ENCODE measurements at regions not wholly inside any gene's neighbourhood (a gene's known extent, or its start where the extent isn't known, plus 50 kb on each side); places are given as distances from the start of the nearest gene placed in this dataset.
"Not testable (repeated sequence)": the region's sequence is repeated elsewhere in the genome, so short reads cannot be mapped to it uniquely, and the experiment has no call there.

- DNase-seq = no peak
Observed at GRCh38 chr4:127344071-127344470, 288.7 kb upstream of the INTU start.

- DNase-seq = no peak
Observed at GRCh38 chr4:127347936-127348335, 284.8 kb upstream of the INTU start.

DNA sequence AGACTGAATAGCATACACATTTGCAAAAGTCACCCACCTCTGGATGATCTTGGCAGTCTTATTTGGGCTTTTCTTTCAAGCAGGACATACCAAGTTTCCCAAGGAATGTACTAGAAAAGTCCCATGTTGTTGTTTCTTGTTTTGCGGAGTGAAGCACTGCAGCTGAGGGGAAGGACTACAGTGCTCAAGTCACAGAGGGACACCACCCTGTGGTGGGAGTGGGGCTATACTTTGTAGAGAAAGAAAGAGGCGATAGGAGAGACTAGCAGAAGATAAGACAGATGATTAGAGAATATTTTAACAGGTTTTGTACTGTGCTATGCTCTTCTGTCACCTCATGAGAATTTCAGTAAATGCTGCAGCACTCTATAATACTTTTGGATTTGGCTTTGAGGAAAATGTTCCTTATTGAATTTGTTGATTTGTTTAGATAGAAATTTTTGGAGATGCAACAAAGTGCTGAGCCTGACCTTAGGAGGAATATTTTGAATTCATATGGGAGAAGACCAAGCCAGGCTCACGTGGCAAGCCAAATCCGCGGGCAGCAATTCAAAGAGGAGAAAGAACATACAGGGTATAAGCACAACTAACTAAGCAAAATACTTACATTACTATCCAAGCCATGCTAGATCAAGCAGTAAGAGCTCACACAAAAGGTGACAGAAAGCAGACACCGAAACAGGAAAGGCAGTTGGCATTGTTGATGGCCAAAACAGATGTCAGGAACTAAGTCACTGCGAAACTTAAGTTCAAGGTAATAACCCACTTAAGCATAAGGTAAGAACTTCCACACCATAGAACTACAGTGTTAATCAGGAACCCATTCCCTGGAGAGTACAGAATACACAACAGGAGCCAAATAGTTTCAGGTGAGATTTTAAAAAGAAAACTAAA is 280.3 kb upstream of the INTU start:
- DNase-seq = no peak

GRCh38 chr4:127355743-127356142 is 277.0 kb upstream of the INTU start:
- DNase-seq = no peak

DNA sequence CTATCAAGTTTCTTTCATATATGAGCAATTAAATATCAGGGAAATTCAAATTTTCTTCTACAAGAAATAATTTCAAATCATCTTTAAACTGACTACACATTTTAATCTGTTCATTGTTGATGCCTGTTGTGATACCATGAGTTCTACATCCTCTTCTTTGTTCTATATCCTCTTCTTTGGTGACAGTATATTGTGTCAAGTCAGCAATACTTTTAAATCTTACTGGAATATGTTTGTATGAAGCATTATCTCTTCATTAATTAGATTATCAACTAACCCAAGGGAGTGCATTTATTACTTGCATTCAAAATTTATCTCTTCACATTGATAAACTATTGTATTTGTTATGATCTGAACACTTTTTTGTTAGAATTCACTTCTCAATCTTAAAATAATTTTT is 275.0 kb upstream of the INTU start:
- no peak for DNase-seq

DNA sequence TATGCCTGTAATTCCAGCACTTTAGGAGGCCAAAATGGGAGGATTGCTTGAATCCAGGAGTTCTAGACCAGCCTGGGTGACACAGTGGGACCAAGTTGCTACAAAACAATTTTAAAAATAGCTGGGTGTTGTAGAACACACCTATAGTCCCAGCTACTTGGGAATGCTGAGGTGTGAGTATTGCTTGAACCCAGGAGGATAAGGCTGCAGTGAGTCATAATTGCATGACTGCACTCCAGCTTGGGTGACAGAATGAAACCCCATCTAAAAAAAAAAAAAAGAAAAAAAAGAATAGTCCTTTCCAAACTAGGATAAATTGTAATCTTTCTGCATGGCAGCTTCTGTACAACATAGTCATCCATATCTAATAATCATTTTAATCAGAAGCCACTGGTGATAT is 270.1 kb upstream of the INTU start:
- DNase-seq = no peak

DNA sequence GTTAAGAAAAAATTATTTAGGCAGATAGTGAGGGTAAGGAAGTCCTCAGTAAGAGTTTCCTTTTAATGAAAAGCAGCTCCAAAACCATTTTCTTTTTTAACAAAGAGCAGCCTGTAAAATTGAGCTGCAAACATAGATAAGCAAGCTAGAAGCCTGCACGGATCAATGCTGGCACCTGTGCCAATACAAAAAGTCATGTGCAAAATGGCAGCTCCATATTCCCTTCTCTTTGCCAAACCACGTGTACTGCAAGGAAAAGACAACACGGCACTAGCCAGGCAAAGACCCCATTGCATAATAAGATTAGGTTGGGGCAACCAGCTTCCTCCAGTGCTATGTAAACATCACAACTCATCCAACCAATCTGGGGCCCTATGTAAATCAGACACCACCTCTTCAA is 268.4 kb upstream of the INTU start:
- no peak for DNase-seq

DNA sequence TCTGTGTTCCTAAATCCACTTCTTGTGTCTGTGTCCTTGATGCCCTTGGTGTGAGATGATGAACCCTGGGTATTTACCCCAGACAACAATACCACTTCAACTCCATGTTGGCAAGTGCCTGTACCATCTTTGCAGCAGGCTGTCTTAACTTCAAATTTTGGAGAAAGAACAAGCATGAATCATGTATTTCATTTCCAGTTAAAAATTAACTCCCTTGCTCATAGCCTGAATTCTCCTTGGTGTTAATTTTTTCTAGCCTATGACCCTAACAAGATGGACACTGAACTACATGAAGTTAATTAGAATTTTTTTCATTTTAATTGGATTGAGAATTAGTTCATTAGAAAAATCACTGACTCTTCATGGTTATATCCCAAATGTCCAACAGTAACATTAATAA is 267.8 kb upstream of the INTU start:
- DNase-seq = no peak

DNA sequence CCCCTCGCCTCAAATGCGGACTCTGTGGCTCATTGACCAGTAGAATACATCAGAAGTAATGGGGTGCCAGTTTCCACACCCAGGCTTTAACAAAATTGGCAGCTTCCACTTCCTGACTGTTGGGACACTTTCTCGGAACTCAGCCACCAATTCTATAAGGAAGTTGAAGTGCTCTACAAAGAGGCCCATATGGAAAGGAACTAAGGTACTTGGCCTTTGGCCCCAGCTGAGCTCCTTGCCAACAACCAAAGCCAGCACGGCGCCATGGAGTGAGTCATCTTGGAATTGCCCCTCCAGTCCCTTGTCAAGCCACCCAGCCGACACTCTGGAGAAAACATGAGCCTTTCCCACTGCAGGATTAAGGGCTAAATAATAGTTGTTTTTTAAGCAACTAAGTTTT is 262.2 kb upstream of the INTU start:
- DNase-seq = no peak

GRCh38 chr4:127379499-127379898 is 253.3 kb upstream of the INTU start:
- DNase-seq = no peak

DNA sequence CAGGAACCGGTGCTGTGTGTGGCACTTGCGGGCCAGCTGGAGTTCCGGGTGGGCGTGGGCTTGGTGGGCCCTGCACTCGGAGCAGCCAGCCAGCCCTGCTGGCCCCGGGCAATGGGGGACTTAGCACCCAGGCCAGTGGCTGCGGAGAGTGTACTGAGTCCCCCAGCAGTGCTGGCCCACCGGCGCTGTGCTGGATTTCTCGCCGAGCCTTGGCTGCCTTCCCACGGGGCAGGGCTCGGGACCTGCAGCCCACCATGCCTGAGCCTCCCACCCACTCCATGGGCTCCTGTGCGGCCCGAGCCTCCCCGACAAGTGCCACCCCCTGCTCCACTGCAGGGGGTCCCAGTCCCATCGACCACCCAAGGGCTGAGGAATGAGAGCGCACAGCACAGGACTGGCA is 252.8 kb upstream of the INTU start:
- DNase-seq = not testable (repeated sequence)

- DNase-seq = no peak
Observed at GRCh38 chr4:127383666-127384065, 249.1 kb upstream of the INTU start.

DNA sequence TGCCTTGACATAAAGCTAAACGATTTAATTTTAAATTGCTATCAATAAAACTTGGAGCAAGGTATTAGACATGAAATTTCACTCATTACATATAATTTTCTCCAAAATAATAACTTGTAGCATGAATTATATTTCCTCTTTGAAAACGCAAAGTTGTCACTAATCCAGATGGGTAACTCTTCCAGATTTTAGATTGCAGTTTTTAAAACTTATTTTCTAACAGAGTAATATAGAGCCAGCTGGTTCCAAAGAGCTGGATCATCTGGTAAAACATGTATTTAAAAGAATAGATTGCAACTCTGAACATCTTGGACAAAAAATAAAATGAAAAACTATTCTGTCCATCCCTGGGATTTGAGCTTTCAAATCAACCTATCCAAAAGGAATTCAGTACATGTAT is 238.2 kb upstream of the INTU start:
- DNase-seq = no peak

DNA sequence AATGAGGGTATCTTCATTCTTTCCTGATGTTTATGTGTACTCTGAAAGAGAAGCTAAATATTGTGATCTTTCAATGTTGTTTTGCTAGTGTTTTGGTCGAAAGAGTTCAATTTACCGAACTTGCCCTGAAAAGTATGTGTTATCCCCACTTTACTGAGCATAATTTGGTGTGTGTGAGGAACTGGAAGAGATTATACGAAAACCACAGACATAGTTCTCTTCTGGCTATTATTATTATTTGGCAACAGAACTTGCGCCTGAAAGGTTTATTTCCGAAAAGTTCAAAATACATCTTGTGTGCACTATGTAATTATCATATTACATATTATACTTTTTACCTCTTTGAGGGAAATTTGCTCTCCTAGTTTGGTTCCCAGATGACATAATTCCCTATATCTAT is 232.5 kb upstream of the INTU start:
- DNase-seq = no peak

DNA sequence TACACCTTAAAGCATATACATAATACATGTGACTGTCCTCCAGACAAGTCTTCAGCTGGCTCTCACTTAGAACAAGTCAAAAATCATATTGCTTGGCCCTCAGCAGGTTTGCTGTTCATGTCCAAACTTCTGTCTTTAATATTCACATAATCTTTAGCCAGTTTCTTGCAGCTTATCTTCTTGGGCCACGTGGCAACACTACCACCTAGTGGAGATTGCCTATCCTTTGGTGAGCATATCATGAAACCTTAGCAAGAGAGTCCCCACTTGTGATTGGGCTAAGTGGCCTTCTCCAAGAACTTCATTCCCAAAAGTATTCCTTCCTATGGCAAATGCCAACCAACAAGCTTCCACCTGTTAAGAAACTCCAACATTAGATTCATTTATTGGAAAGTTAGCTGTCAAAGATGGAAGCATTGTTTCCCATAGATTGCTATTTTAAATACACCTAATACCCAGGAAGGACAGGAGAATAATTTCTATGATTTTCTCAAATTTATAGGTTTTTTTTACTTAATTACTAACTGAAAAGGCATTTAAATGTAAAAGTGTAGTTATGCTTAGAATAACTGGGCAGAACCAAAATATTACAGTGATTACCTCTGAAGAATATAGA is 231.9 kb upstream of the INTU start:
- no peak for DNase-seq

DNA sequence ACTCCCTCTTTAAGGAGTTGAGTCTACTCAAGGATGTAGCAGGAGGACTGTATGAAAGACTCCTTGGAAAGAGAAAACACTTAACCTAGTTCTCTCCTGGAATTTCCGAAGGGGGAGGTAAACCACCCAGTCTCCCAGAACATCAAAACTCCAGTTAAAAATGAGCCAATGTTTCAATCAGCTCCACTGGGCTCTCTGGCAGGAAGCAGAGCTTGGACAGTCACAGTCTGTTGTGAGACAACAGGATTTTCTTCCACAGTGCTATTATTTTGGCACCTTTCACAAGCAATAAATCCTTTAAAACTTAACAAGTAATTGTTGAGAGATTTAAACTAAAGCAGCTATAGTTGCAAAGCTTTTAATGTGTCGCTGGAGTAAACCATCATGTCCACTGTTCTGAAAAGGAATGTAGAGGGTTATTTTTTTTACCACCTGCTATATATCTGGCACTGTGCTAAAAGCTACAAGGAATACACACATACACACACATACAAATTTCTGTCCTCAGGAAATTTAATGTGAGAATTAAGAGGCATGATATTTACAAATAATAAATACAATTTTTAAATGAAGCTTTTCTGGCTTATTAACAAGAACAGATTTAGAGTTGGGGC is 229.2 kb upstream of the INTU start:
- no peak for DNase-seq

DNA sequence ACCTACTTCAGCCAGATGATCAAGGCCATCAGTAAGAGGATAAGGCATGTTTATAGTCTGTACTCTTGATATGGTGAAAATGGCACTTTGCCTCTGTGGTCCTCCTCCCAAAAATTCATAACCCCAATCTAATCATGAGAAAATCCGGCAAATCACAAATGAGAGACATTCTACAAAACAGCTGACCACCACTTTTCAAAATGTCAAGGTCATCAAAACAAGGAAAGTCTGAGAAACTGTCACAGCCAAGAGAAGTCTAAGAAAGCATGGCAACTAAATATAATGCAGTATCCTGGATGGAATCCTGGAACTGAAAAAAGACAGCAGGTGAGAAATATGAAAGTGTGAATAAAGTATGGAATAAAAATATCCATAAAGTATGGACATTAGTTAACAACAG is 226.6 kb upstream of the INTU start:
- no peak for DNase-seq

DNA sequence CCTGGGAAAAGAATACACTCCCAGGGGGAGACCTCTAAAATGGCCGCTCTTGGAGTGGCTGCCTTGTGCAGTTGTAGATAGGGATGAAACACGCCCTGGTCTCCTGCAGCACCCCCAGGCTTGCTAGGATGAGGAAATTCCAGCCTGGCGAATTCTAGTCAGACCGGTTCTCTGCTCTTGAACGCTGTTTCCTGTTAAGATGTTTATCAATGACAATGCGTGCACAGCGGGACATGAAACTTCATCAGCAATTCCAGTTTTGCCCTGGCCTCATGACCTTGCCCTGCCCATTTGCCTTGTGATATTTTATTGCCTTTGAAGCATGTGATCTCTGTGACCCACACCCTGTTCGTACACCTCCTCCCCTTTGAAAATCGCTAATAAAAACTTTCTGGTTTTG is 225.2 kb upstream of the INTU start:
- DNase-seq = not testable (repeated sequence)

DNA sequence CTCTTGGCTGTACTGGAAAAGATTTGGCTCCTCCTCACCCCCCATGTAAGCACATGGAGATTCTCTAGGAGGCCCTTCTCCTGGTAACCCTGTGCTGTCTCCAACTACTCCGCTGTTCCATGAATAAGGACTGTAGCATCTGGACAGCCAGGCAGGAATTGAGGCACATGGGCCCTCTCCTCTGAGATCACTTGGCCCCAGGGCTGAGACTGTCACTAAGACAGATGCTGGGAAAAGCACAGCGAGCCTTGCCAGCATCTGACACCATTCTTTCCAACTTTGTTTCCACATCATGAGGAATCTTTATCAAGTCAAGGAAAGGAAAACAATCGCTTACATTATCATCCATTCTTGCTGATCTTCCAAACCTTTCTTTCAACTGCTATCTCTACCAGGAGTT is 222.6 kb upstream of the INTU start:
- DNase-seq = no peak

DNA sequence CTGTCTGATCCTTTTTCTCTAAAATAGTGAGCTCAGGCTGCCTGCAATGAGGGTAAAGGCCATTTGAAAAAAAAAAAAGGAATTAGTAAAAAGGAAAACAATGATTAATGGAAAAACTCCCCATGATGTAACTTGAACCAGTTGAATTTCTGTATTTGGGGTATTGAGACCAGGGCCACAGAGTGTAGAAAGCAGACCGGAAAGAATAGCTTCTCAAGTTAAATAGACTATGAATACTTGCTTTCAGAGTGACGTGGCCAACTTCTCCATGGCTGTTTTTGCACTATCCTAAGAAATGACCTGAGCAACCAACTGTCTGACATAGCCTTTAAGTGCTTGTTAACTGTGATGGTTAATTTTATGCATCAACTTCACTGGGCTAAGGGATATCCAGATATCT is 222.1 kb upstream of the INTU start:
- no peak for DNase-seq

DNA sequence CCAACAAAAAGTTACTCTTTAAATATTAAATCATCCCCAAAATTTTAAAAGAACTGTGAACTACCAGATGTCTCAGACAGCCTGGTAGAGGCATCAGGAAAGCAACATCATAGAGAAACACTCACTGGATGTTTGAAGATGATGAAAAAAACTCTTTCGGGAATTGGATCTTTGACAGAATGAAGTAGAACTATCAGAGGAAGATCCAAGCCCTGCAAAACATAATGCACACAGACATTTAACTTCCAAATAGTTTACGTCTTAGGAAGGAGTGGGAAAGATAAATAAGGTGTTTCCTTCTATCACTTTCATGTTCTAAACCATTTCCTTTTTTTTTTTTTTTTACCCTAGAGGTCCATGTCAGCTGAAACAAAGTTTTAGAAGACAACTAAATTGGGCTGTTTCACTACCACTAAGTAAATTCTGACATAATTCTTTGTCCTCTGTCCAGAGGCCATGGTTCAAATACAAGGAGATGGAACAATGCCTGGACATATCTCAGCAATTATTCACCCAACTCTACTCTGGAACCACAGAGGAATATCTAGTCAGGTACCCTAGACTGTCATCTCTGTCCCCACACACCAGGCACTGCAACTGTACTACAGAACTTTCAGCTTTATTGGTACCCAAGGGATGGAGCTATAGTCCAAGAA is 217.7 kb upstream of the INTU start:
- no peak for DNase-seq

DNA sequence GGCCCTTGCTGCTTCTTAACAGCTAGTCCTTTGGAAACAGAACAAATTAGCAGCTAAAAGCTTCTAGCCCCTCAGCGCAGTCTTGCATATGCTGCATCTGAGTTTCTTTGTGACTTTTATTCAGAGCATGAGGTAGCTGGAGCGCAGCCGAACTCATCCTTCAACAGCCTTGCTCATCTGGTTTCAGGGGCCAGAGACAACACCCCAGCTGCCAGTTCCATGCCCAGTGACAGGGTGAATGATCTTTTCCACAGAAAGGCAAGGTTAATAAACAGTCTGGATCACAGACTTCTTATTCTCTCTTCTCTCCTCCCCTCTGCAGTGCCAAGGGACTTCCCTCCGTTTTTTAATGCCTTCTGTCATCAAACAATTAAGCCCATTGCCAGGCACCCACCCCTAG is 216.6 kb upstream of the INTU start:
- no peak for DNase-seq

DNA sequence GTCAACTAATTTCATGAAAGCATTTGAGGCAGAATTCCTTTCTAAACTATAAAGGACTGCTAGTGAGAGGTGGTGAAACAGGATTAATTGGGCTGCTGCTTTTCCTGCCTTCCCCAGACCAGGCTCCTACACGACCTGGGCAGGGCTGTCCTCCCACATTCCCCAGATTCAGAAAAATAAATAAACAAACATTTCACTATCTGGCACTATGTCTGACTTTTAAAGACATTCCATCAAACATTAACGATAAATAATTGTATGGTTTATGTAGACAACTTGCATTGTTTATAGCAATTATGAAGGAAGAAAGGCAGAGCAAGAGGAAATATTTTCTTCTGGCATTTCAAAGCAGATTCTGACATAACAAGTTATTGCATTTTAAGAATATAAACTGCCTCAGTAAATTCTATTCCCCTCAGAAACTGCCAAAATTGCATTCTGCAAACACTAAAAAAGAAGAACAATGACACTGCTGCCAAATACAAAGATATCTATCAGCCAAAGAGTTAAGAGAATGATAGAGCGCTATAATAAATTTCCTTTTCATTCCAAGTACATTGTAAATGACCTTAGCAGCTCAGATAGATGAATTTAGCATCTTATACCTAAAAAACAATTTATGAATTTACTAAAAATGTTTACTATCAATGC is 214.7 kb upstream of the INTU start:
- DNase-seq = no peak

Measured in occipital lobe (tissue), 1 donor.